Tibial nerve (tissue), 4 donors: ENCODE measurements at regions not wholly inside any gene's neighbourhood (a gene's known extent, or its start where the extent isn't known, plus 50 kb on each side); places are given as distances from the start of the nearest gene placed in this dataset.
"Not testable (repeated sequence)": the region's sequence is repeated elsewhere in the genome, so short reads cannot be mapped to it uniquely, and the experiment has no call there.

Source experiments
- DNase-seq, 2 donors: peaks; one replicate each; pipeline ENCODE4 v3.0.0-alpha.2; 2019; ENCODE audit warnings: low spot score in 2 of 2
- H3K27ac ChIP-seq, 4 donors: fragments of 200-600 bp; sonication (generic) in 3 of 4; one replicate each; pipeline ENCODE4 v1.5.1; 2017 to 2019; ENCODE audit warnings: mild to moderate bottlenecking in 1 of 4
- H3K27me3 ChIP-seq, 2 donors: fragments of 200-600 bp; sonication (generic) in 1 of 2; one replicate each; pipeline versions ENCODE4 v1.5.1 to v1.6.0; 2017 to 2019
- H3K36me3 ChIP-seq, 3 donors: fragments of 200-600 bp; sonication (generic); one replicate each; pipeline ENCODE4 v1.5.1; 2018 to 2019
- H3K4me1 ChIP-seq, 4 donors: fragments of 200-600 bp; sonication (generic) in 3 of 4; one replicate each; pipeline ENCODE4 v1.5.1; 2017 to 2019
- H3K4me3 ChIP-seq, 4 donors: fragments of 200-600 bp; sonication (generic) in 3 of 4; one replicate each; pipeline ENCODE4 v1.5.1; 2017 to 2019; ENCODE audit warnings: mild to moderate bottlenecking in 1 of 4, moderate library complexity in 1 of 4
- H3K9me3 ChIP-seq, 4 donors: fragments of 200-600 bp; sonication (generic) in 3 of 4; one replicate each; pipeline ENCODE4 v1.5.1; 2017 to 2019
- EP300 ChIP-seq, 2 donors: sonication (generic); formaldehyde crosslinking; IDR thresholded peaks; one replicate each; pipeline ENCODE4 v1.6.1; 2017; ENCODE audit warnings: antibody characterized with exemption in 2 of 2, mild to moderate bottlenecking in 1 of 2
- POLR2A ChIP-seq, 2 donors: fragments of 450-650 bp; IDR thresholded peaks; one replicate each; pipeline ENCODE4 v1.6.1; 2017; ENCODE audit warnings: antibody characterized with exemption in 2 of 2, mild to moderate bottlenecking in 2 of 2, moderate library complexity in 2 of 2
- WGBS, 2 donors: methylation state at CpG; one replicate each; pipeline ENCODE4 v1.1.5; 2018; 5-methylcytosine and 5-hydroxymethylcytosine counted together
- TF ChIP-seq, protein P1 (sequence below), 5 experiments: fragments of 200-600 bp in 3 of 5; fragments of 450-650 bp in 2 of 5; sonication (generic) in 3 of 5; IDR thresholded peaks; one replicate each; pipeline ENCODE4 v1.5.1; 2016 to 2019; ENCODE audit warnings: antibody characterized with exemption in 5 of 5, mild to moderate bottlenecking in 3 of 5, moderate library complexity in 2 of 5

DNA sequence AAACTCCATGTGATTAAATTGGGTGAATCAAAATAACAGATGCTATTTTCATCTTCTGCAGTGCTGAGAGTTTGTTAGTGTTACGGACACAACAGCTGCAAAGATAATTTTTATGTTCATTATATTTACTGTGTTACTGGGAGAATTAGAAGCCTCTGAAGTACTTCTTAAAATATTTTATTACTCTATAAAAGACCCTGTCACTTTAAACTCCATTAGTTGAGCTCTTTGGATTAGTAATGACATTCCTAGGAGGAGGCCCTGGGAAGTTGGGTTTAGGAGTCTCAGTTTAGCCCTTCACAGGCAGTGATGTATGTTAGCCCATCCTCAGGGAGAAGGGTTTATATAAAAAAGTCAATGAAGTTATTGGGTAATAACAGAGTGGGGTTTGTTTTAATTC, 596.7 kb downstream of the JRKL start:
- H3K27ac ChIP-seq = no peak overlapping the region
- no peaks in the 10 kb centered on the region for H3K9me3 ChIP-seq
- TF ChIP-seq EP300 (IDR thresholded peaks at IDR 0.05) = no peak
- TF ChIP-seq, protein P1, sequence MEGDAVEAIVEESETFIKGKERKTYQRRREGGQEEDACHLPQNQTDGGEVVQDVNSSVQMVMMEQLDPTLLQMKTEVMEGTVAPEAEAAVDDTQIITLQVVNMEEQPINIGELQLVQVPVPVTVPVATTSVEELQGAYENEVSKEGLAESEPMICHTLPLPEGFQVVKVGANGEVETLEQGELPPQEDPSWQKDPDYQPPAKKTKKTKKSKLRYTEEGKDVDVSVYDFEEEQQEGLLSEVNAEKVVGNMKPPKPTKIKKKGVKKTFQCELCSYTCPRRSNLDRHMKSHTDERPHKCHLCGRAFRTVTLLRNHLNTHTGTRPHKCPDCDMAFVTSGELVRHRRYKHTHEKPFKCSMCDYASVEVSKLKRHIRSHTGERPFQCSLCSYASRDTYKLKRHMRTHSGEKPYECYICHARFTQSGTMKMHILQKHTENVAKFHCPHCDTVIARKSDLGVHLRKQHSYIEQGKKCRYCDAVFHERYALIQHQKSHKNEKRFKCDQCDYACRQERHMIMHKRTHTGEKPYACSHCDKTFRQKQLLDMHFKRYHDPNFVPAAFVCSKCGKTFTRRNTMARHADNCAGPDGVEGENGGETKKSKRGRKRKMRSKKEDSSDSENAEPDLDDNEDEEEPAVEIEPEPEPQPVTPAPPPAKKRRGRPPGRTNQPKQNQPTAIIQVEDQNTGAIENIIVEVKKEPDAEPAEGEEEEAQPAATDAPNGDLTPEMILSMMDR (IDR thresholded peaks at IDR 0.05) = no peak
- TF ChIP-seq POLR2A (IDR thresholded peaks at IDR 0.05) = no peak
- H3K4me1 ChIP-seq = no peaks in the 10 kb centered on the region
- 74 to 83% methylated on average over 1 of the region's 1 CpG for WGBS, 2 donors
- no peak overlapping the region for H3K4me3 ChIP-seq
- DNase-seq = no peak
- H3K27me3 ChIP-seq = no peaks in the 10 kb centered on the region
- no peaks in the 10 kb centered on the region for H3K36me3 ChIP-seq

DNA sequence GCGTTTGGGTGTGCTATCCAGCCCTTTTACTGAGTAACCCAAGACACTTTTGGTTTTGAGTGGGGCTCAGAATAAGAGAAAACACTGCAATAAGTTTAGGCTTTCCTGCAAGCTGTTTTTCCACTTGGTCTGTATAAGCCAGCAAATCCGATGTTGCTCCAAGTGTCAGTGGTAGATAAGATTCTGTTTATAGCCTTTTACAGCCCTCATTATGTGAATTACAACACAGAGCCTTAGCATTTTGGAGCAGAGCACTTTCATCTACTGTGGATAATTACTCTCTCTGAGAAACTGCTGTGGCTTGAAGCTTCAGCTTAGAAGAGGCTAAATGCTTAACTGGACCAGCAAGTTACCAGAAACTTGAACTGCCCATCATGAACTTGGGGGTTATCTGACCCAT, 601.1 kb downstream of the JRKL start:
- no peaks in the 10 kb centered on the region for H3K4me1 ChIP-seq

DNA sequence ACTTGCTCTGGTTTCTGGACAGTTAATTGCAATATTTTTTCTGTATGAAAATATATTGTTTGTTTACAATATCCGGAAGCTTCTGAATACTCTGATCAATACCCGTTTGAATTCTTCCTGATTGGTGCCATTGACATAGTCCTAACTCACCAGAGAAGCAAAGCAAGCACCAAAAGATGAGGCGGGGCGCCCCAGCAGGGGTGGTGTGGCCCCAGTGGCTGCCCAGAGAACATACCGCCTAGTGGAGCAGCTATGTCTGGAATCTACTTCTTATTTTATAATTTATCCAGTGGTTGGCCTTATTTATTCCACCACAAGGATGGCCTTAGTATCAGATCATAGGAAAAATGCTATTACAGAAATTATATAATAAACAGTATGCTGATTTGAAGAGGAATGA, 610.7 kb downstream of the JRKL start:
- DNase-seq = no peak
- Histone ChIP-seq H3K4me3 (no peak overlapping the region), H3K4me1 (no peaks in the 10 kb centered on the region), H3K27me3 (no peaks in the 10 kb centered on the region), H3K9me3 (no peaks in the 10 kb centered on the region), H3K36me3 (no peaks in the 10 kb centered on the region), H3K27ac (no peak overlapping the region)
- WGBS, 2 donors = 88 to 91% methylated on average over 5 of the region's 5 CpGs
- TF ChIP-seq POLR2A (IDR thresholded peaks at IDR 0.05) (no peak), EP300 (IDR thresholded peaks at IDR 0.05) (no peak)
- TF ChIP-seq, protein P1 (IDR thresholded peaks at IDR 0.05) = no peak

More for the DNA sequence above, 601.1 kb downstream of the JRKL start:
- Histone ChIP-seq H3K4me3 (no peak overlapping the region), H3K36me3 (no peaks in the 10 kb centered on the region), H3K9me3 (no peaks in the 10 kb centered on the region), H3K27me3 (no peaks in the 10 kb centered on the region), H3K27ac (no peak overlapping the region)
- no peak for DNase-seq
- 27 to 38% methylated on average over 2 of the region's 2 CpGs for WGBS, 2 donors
- no peak for TF ChIP-seq POLR2A (IDR thresholded peaks at IDR 0.05)
- no peak for TF ChIP-seq EP300 (IDR thresholded peaks at IDR 0.05)
- TF ChIP-seq, protein P1 (IDR thresholded peaks at IDR 0.05) = no peak

DNA sequence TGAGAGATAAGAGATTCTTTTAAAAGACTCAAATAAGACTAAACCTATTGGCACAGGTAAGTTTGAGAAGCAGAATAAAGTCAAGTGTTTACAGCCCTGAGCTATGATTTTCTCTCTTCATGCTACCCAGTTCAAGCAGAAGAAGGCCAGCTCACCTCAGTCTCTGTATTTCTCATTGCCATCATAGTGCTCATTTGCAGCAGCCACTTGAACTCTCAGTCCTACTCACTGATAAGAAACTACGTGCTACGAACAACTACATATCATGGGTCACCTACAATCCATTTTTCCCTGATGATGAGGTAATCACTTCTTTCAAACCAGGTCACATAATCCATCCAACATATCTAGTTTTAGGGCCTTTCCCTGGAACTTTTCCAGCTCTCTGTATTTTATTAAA, 617.5 kb downstream of the JRKL start:
- TF ChIP-seq POLR2A (IDR thresholded peaks at IDR 0.05) = no peak
- TF ChIP-seq EP300 (IDR thresholded peaks at IDR 0.05) = no peak
- TF ChIP-seq, protein P1 (IDR thresholded peaks at IDR 0.05) = no peak
- H3K27me3 ChIP-seq = no peaks in the 10 kb centered on the region
- H3K36me3 ChIP-seq = no peaks in the 10 kb centered on the region
- H3K4me3 ChIP-seq = no peak overlapping the region
- no peaks in the 10 kb centered on the region for H3K9me3 ChIP-seq
- DNase-seq = no peak
- 68 to 97% methylated on average over 2 of the region's 2 CpGs for whole genome bisulfite sequencing, 2 donors
- H3K4me1 ChIP-seq = no peaks in the 10 kb centered on the region
- H3K27ac ChIP-seq = no peak overlapping the region

DNA sequence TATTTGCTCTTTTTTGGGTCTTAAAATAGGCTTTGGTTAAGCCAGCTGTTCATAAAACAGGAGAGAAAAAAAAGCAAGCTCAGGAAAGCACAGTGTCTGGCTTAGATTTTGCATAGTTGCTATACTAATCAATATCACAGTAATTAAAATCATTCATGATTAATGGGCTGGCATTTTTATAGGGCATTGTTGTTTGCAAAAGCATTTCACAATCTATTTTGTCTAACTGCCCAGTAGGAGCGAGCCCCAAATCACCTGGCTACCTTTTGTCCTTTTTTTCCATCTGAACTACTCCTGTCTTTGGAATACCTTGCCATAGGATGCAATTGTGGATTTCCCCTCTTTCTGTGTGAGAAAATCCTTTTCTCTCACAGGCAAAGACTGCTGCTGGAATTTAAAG, 619.8 kb downstream of the JRKL start:
- H3K27ac ChIP-seq = no peak overlapping the region
- H3K4me3 ChIP-seq = no peak overlapping the region
- TF ChIP-seq, protein P1 (IDR thresholded peaks at IDR 0.05) = no peak
- no peak for TF ChIP-seq POLR2A (IDR thresholded peaks at IDR 0.05)
- TF ChIP-seq EP300 (IDR thresholded peaks at IDR 0.05) = no peak
- no peaks in the 10 kb centered on the region for H3K36me3 ChIP-seq
- H3K9me3 ChIP-seq = no peaks in the 10 kb centered on the region
- 79 to 88% methylated on average over 1 of the region's 1 CpG for WGBS, 2 donors
- no peaks in the 10 kb centered on the region for H3K4me1 ChIP-seq
- no peaks in the 10 kb centered on the region for H3K27me3 ChIP-seq
- no peak for DNase-seq

DNA sequence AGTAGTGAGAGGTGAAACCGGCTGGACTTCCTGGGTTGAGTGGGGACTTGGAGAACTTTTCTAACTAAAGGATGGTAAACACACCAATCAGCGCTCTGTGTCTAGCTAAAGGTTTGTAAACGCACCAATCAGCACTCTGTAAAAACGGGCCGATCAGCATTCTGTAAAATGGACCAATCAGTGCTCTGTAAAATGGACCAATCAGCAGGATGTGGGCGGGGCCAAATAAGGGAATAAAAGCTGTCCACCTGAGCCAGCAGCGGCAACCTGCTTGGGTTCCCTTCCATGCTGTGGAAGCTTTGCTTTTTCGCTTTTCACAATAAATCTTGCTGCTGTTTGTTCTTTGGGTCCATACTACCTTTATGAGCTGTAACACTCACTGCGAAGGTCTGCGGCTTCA, 621.2 kb downstream of the JRKL start:
- not testable (repeated sequence) for H3K27me3 ChIP-seq, H3K36me3 ChIP-seq, H3K4me3 ChIP-seq, H3K9me3 ChIP-seq, H3K4me1 ChIP-seq, DNase-seq, H3K27ac ChIP-seq
- WGBS, 2 donors = 81 to 86% methylated on average over 10 of the region's 10 CpGs
